Endothelial cell of umbilical vein (primary cell): ENCODE measurements at regions not wholly inside any gene's neighbourhood (a gene's known extent, or its start where the extent isn't known, plus 50 kb on each side); places are given as distances from the start of the nearest gene placed in this dataset.

Experiments
- CTCF ChIP-seq, 2 donors: IDR thresholded peaks; 1 replicate in 1 of 2; 2 replicates in 1 of 2; pipeline ENCODE4 v1.5.1; 2011; ENCODE audit warnings: low read length in 2 of 2, mild to moderate bottlenecking in 2 of 2, moderate library complexity in 2 of 2, control low read depth in 1 of 2, inconsistent platforms in 1 of 2, low read depth in 1 of 2; ENCODE audit not compliant: insufficient read depth in 1 of 2; ENCODE audit errors: extremely low read depth in 1 of 2
- EZH2 ChIP-seq: IDR thresholded peaks from 2 replicates; pipeline ENCODE4 v1.6.1; 2012; ENCODE audit warnings: borderline replicate concordance, low read depth, mild to moderate bottlenecking, moderate library complexity, low read length, inconsistent platforms; ENCODE audit not compliant: severe bottlenecking

- no peak for TF ChIP-seq EZH2
- TF ChIP-seq CTCF (IDR thresholded peaks at IDR 0.05; ENCODE audit: extremely low read depth in 1 of 2, insufficient read depth in 1 of 2, low read depth in 1 of 2, low read length in 2 of 2): no peak
Measured at GRCh38 chr4:159445692-159446091, 342.8 kb downstream of the RAPGEF2 start.
